GM12873 (cell line): ENCODE measurements at regions not wholly inside any gene's neighbourhood (a gene's known extent, or its start where the extent isn't known, plus 50 kb on each side); places are given as distances from the start of the nearest gene placed in this dataset.

Experiments
- CTCF ChIP-seq: IDR thresholded peaks from 2 replicates; pipeline ENCODE4 v1.5.1; 2012; ENCODE audit warnings: low read depth, mild to moderate bottlenecking, moderate library complexity, low read length, control low read depth; ENCODE audit not compliant: insufficient read depth; ENCODE audit errors: missing control alignments

- TF ChIP-seq CTCF: no peak
These were observed 526.3 kb downstream of the SOX5 start for GRCh38 chr12:23423097-23423687.

GRCh38 chr12:23423796-23424195 lies 525.7 kb downstream of the SOX5 start:
- no peak for TF ChIP-seq CTCF

- no peak for TF ChIP-seq CTCF
These were observed 524.8 kb downstream of the SOX5 start for GRCh38 chr12:23424685-23425084.

GRCh38 chr12:23426328-23426727 lies 523.1 kb downstream of the SOX5 start:
- TF ChIP-seq CTCF: no peak

GRCh38 chr12:23428758-23429157 lies 520.7 kb downstream of the SOX5 start:
- no peak for TF ChIP-seq CTCF

- no peak for TF ChIP-seq CTCF
These were observed 518.5 kb downstream of the SOX5 start for GRCh38 chr12:23431006-23431405.

GRCh38 chr12:23433121-23433520 lies 516.3 kb downstream of the SOX5 start:
- TF ChIP-seq CTCF: no peak
